A549 (cell line): ENCODE measurements at regions not wholly inside any gene's neighbourhood (a gene's known extent, or its start where the extent isn't known, plus 50 kb on each side); places are given as distances from the start of the nearest gene placed in this dataset.

Source experiments
- ATAC-seq, 2 experiments: fragments of 200-7000 bp in 1 of 2; fragments of >200 bp in 1 of 2; cut with Nextera tagmentation in 1 of 2; cut with Tn5 transposase in 1 of 2; 3 replicates each; pipeline versions ENCODE4 v1.8.0 to v1.9.1; 2018 to 2020; ENCODE audit warnings: mild to moderate bottlenecking in 1 of 2, moderate library complexity in 1 of 2
- CTCF ChIA-PET: fragments of 300-600 bp; sonication (Branson Sonifier 250); formaldehyde crosslinking; extraction: SDS; loops from one replicate; lab custom pipeline; 2021; ENCODE audit warnings: antibody characterized with exemption, inconsistent platforms; lab: Yijun Ruan, JAX
- POLR2A ChIA-PET: fragments of 350-600 bp; formaldehyde crosslinking; extraction: SDS; loops from one replicate; lab custom pipeline; 2021; ENCODE audit warnings: antibody characterized with exemption, inconsistent platforms; lab: Yijun Ruan, JAX
- DNase-seq, 2 experiments: peaks; one replicate each; pipeline versions ENCODE4 v3.0.0 to v3.0.0-alpha.2; 2011 to 2016; ENCODE audit warnings: low read depth in 1 of 2, low spot score in 1 of 2
- FAIRE-seq: peaks from 2 replicates; lab custom pipeline; 2011; peaks lifted over from hg19 to GRCh38; lab: Jason Lieb, UNC
- H3K27ac ChIP-seq, 2 experiments: fragments of >200 bp; sonication (Bioruptor Twin); formaldehyde crosslinking; 3 replicates each; pipeline ENCODE4 v1.5.1; 2016 to 2017
- H3K4me1 ChIP-seq: fragments of >200 bp; sonication (Bioruptor Twin); formaldehyde crosslinking; 3 replicates; pipeline ENCODE4 v1.6.1; 2016
- H3K4me2 ChIP-seq: fragments of >200 bp; sonication (Bioruptor Twin); formaldehyde crosslinking; 3 replicates; pipeline ENCODE4 v1.6.1; 2016
- H3K4me3 ChIP-seq: fragments of >200 bp; sonication (Bioruptor Twin); formaldehyde crosslinking; 3 replicates; pipeline ENCODE4 v1.5.1; 2016
- H3K9me3 ChIP-seq: fragments of >200 bp; sonication (Bioruptor Twin); formaldehyde crosslinking; 3 replicates; pipeline ENCODE4 v1.6.1; 2016
- ATOH8 ChIP-seq: fragments of 250-450 bp; sonication (Bioruptor Pico); IDR thresholded peaks from 2 replicates; pipeline ENCODE4 v1.5.0; 2020; ENCODE audit warnings: low read depth, mild to moderate bottlenecking, moderate library complexity
- BCL3 ChIP-seq: fragments of >200 bp; sonication (Bioruptor Twin); formaldehyde crosslinking; IDR thresholded peaks from 3 replicates; pipeline ENCODE4 v1.6.1; 2016
- CBX8 ChIP-seq: fragments of 200-600 bp; sonication (generic); IDR thresholded peaks from 2 replicates; pipeline ENCODE4 v1.6.1; 2016
- CTCF ChIP-seq: fragments of >200 bp; sonication (Bioruptor Twin); formaldehyde crosslinking; IDR thresholded peaks from 3 replicates; pipeline ENCODE4 v1.5.1; 2016
- EHF ChIP-seq: fragments of 250-450 bp; sonication (Bioruptor Pico); IDR thresholded peaks from 2 replicates; pipeline ENCODE4 v1.5.0; 2020; ENCODE audit warnings: mild to moderate bottlenecking
- ELK1 ChIP-seq: fragments of 150-350 bp; IDR thresholded peaks from 2 replicates; pipeline ENCODE4 v1.6.1; 2014; ENCODE audit warnings: low read depth, mild to moderate bottlenecking, low read length
- FOSB ChIP-seq: fragments of 250-450 bp; sonication (Bioruptor Pico); IDR thresholded peaks from 2 replicates; pipeline ENCODE4 v1.5.0; 2020; ENCODE audit warnings: mild to moderate bottlenecking, moderate library complexity
- FOSL2 ChIP-seq, 2 experiments: fragments of 450-650 bp in 1 of 2; fragments of >200 bp in 1 of 2; sonication (Bioruptor Twin) in 1 of 2; formaldehyde crosslinking; IDR thresholded peaks; 2 replicates each; pipeline versions ENCODE4 v1.5.0 to v1.6.1; 2016 to 2020; ENCODE audit warnings: mild to moderate bottlenecking in 1 of 2, moderate library complexity in 1 of 2
- GATA3 ChIP-seq: IDR thresholded peaks from 2 replicates; pipeline ENCODE4 v1.6.1; 2012; ENCODE audit warnings: borderline replicate concordance
- HES2 ChIP-seq: fragments of >200 bp; sonication (Bioruptor Twin); formaldehyde crosslinking; IDR thresholded peaks from 2 replicates; pipeline ENCODE4 v1.6.1; 2016
- JUNB ChIP-seq: fragments of >200 bp; sonication (Bioruptor Twin); formaldehyde crosslinking; IDR thresholded peaks from 2 replicates; pipeline ENCODE4 v1.6.1; 2016
- KDM1A ChIP-seq: fragments of 200-600 bp; sonication (generic); IDR thresholded peaks from 2 replicates; pipeline ENCODE4 v1.6.1; 2016; ENCODE audit warnings: low read depth, mild to moderate bottlenecking
- MAFK ChIP-seq: fragments of 450-650 bp; IDR thresholded peaks from 2 replicates; pipeline ENCODE4 v1.6.1; 2014; ENCODE audit not compliant: partially characterized antibody
- POLR2A ChIP-seq: IDR thresholded peaks from 2 replicates; pipeline ENCODE4 v1.6.1; 2012; ENCODE audit warnings: mild to moderate bottlenecking, low read length
- POLR2AphosphoS2 ChIP-seq: conservative IDR thresholded peaks from 2 replicates; pipeline ENCODE4 v1.6.1; 2012; ENCODE audit warnings: low read length, improper control_type of control experiment, inconsistent platforms
- RCOR1 ChIP-seq: fragments of 150-350 bp; IDR thresholded peaks from 2 replicates; pipeline ENCODE4 v1.6.1; 2014; ENCODE audit warnings: antibody characterized with exemption, low read length, low read depth
- USF2 ChIP-seq: fragments of 450-650 bp; IDR thresholded peaks from 2 replicates; pipeline ENCODE4 v1.6.1; 2014; ENCODE audit warnings: antibody characterized with exemption
- ZSCAN20 ChIP-seq: fragments of 250-450 bp; sonication (Bioruptor Pico); IDR thresholded peaks from 2 replicates; pipeline ENCODE4 v1.8.0; 2022; ENCODE audit warnings: mild to moderate bottlenecking, moderate library complexity
- WGBS: methylation state at CpG from one replicate; pipeline ENCODE4 v1.1.6; 2017; ENCODE audit errors: missing lambda C conversion rate; 5-methylcytosine and 5-hydroxymethylcytosine counted together

- 70% methylated on average over 3 of the region's 3 CpGs for WGBS
- ATAC-seq = no peak
- CTCF ChIA-PET = interaction anchor here (0.7 to 0.9 kb wide), 2 partner anchors 19 to 523 kb away, joined by 3 to 4 read pairs; no protein-coding TSS in a partner anchor
These were observed 228.6 kb downstream of the RAD51AP2 start for GRCh38 chr2:17289669-17290068.

GRCh38 chr2:17287183-17287582, 231.1 kb downstream of the RAD51AP2 start:
- WGBS = 87% methylated on average over 1 of the region's 1 CpG
- CTCF ChIA-PET = no interaction called here
- Histone ChIP-seq H3K9me3 (no peaks in the 10 kb centered on the region), H3K4me3 (no peak overlapping the region), H3K4me1 (no peaks in the 10 kb centered on the region), H3K27ac (no peak overlapping the region), H3K4me2 (no peak overlapping the region)
- POLR2A ChIA-PET = no interaction called here
- no peak for DNase-seq
- ATAC-seq = no peak
- no peak for FAIRE-seq
- no peak for TF ChIP-seq USF2
- no peak for TF ChIP-seq HES2
- no peak for TF ChIP-seq FOSL2 (IDR thresholded peaks at IDR 0.05)
- TF ChIP-seq FOSL2 (CRISPR knock-in tag; IDR thresholded peaks at IDR 0.05) = no peak
- no peak for TF ChIP-seq CTCF
- TF ChIP-seq ATOH8 = no peak
- no peak for TF ChIP-seq ZSCAN20 (CRISPR knock-in tag)
- TF ChIP-seq BCL3 = no peak
- no peak for TF ChIP-seq POLR2A
- no peak for TF ChIP-seq RCOR1
- no peak for TF ChIP-seq FOSB (CRISPR knock-in tag)

More at GRCh38 chr2:17289669-17290068, 228.6 kb downstream of the RAD51AP2 start:
- no peaks in the 10 kb centered on the region for H3K9me3 ChIP-seq
- H3K4me2 ChIP-seq = no peak overlapping the region
- H3K27ac ChIP-seq = no peak overlapping the region
- DNase-seq (no peak), FAIRE-seq (no peak)
- no peaks in the 10 kb centered on the region for H3K4me1 ChIP-seq
- POLR2A ChIA-PET = no interaction called here
- TF ChIP-seq KDM1A (no peak), USF2 (no peak), RCOR1 (no peak), CBX8 (no peak), FOSB (CRISPR knock-in tag) (no peak), GATA3 (no peak), EHF (CRISPR knock-in tag) (no peak), CTCF (no peak), BCL3 (no peak), ELK1 (no peak), POLR2A (no peak), JUNB (no peak), POLR2AphosphoS2 (no peak), MAFK (no peak)
- no peak overlapping the region for H3K4me3 ChIP-seq
